Stomach (tissue), 8 donors: ENCODE measurements at regions not wholly inside any gene's neighbourhood (a gene's known extent, or its start where the extent isn't known, plus 50 kb on each side); places are given as distances from the start of the nearest gene placed in this dataset.

ENCODE experiments used
- DNase-seq, 2 donors: peaks; one replicate each; pipeline versions ENCODE4 v3.0.0 to v3.0.0-alpha.2; 2013 to 2019
- H3K27ac ChIP-seq, 5 donors: fragments of 200-600 bp in 4 of 5; sonication (generic) in 4 of 5; one replicate each; pipeline ENCODE4 v1.5.1; 2013 to 2019; ENCODE audit warnings: mild to moderate bottlenecking in 1 of 5, moderate library complexity in 1 of 5
- H3K27me3 ChIP-seq, 3 donors: fragments of 200-600 bp; sonication (generic); one replicate each; pipeline ENCODE4 v1.5.1; 2017 to 2019; ENCODE audit warnings: mixed run types in 1 of 3
- H3K36me3 ChIP-seq, 4 donors: fragments of 200-600 bp; sonication (generic); 1 replicate in 3 of 4; 2 replicates in 1 of 4; pipeline ENCODE4 v1.5.1; 2016 to 2019
- H3K4me1 ChIP-seq, 4 donors: fragments of 200-600 bp; sonication (generic); one replicate each; pipeline ENCODE4 v1.5.1; 2016 to 2019
- H3K4me3 ChIP-seq, 4 donors: fragments of 200-600 bp; sonication (generic) in 3 of 4; one replicate each; pipeline ENCODE4 v1.5.1; 2016 to 2019; ENCODE audit warnings: mild to moderate bottlenecking in 1 of 4
- H3K9me3 ChIP-seq, 4 donors: fragments of 200-600 bp; sonication (generic); one replicate each; pipeline ENCODE4 v1.5.1; 2016 to 2019
- EP300 ChIP-seq: sonication (generic); formaldehyde crosslinking; IDR thresholded peaks from one replicate; pipeline ENCODE4 v1.6.1; 2017; ENCODE audit warnings: antibody characterized with exemption
- POLR2A ChIP-seq, 4 donors: fragments of 450-650 bp; IDR thresholded peaks; one replicate each; pipeline ENCODE4 v1.6.1; 2016; ENCODE audit warnings: antibody characterized with exemption in 4 of 4, control low read depth in 2 of 4, mild to moderate bottlenecking in 1 of 4, moderate library complexity in 1 of 4
- POLR2AphosphoS5 ChIP-seq, 3 donors: sonication (generic); formaldehyde crosslinking; IDR thresholded peaks; one replicate each; pipeline ENCODE4 v1.6.1; 2016; ENCODE audit warnings: antibody characterized with exemption in 3 of 3
- WGBS, 5 donors: extraction: QIAGEN DNeasy Blood & Tissue Kit in 3 of 5; methylation state at CpG; one replicate each; pipeline versions ENCODE4 v1.1.5 to v1.1.7; 2013 to 2018; 5-methylcytosine and 5-hydroxymethylcytosine counted together
- intact Hi-C: fragments of 100-400 bp; cut with DNase I; formaldehyde crosslinking; loops from one replicate; pipeline ENCODE4 v1.15.1; 2023; ENCODE audit warnings: low total_unique reads
- TF ChIP-seq, protein P1 (sequence below), 7 experiments: fragments of 450-650 bp in 4 of 7; fragments of 200-600 bp in 3 of 7; sonication (generic) in 3 of 7; IDR thresholded peaks; one replicate each; pipeline ENCODE4 v1.5.1; 2016 to 2019; ENCODE audit warnings: antibody characterized with exemption in 7 of 7, control low read depth in 2 of 7, mild to moderate bottlenecking in 1 of 7
- donor health status: healthy with polysubstance abuse.
- donor health status: Bipolar disorder and iron deficiency.
- donor health status: healthy.

DNA sequence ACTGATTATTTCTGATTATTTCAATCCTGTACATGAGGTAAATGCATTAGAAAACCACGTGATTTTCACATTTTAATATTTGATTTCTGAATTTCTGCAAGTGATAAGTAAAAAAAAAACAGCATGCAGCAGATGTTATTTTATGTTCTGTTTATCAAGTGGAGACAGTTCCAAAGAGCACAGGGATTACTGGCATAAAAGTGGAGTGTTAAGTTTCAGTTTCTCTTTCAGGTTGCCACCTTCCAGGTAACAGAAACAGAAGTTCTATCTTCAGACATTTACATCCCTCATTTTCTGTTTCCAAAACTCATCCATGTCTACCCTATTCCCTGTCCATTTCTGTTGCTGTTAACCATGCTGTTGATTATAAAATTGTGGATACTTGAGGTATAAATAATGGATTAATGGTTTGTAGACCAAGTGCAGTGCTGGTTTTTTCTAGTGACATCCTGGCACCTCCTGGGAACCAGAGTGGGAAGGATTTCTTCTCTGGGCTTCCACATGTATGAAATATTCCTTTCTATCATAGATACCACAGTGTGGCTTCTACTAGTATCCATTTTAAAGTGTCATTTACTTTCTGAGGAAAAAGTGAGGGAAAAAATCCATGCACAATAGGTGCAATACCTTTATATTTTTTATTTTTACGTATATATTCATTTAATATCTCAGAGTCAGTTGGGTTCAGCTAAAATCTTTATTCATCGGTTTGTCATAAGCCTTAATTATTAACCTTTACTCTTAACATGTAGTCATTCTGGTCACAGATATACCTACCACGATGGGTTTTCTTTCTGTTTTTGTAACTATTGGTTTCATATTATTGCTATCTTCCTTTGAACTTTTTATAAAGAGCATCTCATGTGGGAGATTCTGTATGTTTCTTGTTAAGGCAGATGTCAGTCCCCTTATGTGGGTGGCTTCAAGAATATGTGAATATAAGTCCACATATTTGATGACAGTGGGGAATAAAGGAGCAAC lies 1010.0 kb downstream of the SQOR start:
- H3K36me3 ChIP-seq = no peaks in the 10 kb centered on the region
- no peak overlapping the region for H3K27ac ChIP-seq
- no peaks in the 10 kb centered on the region for H3K9me3 ChIP-seq
- 66 to 78% (median 69%) methylated on average over 4 of the region's 4 CpGs for WGBS, 5 donors
- TF ChIP-seq POLR2AphosphoS5 (IDR thresholded peaks at IDR 0.05) (no peak), EP300 (no peak), POLR2A (IDR thresholded peaks at IDR 0.05) (no peak)
- TF ChIP-seq, protein P1, sequence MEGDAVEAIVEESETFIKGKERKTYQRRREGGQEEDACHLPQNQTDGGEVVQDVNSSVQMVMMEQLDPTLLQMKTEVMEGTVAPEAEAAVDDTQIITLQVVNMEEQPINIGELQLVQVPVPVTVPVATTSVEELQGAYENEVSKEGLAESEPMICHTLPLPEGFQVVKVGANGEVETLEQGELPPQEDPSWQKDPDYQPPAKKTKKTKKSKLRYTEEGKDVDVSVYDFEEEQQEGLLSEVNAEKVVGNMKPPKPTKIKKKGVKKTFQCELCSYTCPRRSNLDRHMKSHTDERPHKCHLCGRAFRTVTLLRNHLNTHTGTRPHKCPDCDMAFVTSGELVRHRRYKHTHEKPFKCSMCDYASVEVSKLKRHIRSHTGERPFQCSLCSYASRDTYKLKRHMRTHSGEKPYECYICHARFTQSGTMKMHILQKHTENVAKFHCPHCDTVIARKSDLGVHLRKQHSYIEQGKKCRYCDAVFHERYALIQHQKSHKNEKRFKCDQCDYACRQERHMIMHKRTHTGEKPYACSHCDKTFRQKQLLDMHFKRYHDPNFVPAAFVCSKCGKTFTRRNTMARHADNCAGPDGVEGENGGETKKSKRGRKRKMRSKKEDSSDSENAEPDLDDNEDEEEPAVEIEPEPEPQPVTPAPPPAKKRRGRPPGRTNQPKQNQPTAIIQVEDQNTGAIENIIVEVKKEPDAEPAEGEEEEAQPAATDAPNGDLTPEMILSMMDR (IDR thresholded peaks at IDR 0.05) = no peak
- no peaks in the 10 kb centered on the region for H3K4me1 ChIP-seq
- H3K4me3 ChIP-seq = no peak overlapping the region
- H3K27me3 ChIP-seq = no peaks in the 10 kb centered on the region
- DNase-seq = peak in 1 of 2 donors; percentile 18
- intact Hi-C loops = no loop called here

DNA sequence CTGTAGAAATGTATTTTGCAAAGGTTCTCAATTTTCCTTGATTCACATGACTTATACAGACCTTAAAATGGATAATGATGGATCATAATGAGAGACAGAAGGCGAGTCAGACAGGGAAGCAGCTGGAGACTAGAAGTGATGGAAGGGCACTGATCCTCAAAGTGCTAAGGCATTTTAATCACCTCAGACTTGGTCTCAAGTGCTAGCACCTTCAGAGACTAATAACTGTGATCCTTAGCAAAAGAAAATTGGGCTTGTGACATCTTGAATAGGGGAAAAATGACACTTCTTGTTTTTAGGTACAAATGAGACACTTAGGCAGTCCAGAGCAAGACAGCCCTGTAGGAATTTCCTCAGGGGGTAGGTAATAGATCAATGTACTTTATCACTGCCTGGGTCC lies 1011.7 kb downstream of the SQOR start:
- DNase-seq = no peak
- Histone ChIP-seq H3K4me3 (no peak overlapping the region), H3K27ac (no peak overlapping the region), H3K36me3 (no peaks in the 10 kb centered on the region), H3K9me3 (no peaks in the 10 kb centered on the region), H3K4me1 (no peaks in the 10 kb centered on the region), H3K27me3 (no peaks in the 10 kb centered on the region)
- WGBS, 5 donors = 50 to 89% (median 76%) methylated on average over 1 of the region's 1 CpG
- intact Hi-C loops = no loop called here
- no peak for TF ChIP-seq POLR2A (IDR thresholded peaks at IDR 0.05)
- TF ChIP-seq POLR2AphosphoS5 (IDR thresholded peaks at IDR 0.05) = no peak
- TF ChIP-seq, protein P1 (IDR thresholded peaks at IDR 0.05) = no peak

DNA sequence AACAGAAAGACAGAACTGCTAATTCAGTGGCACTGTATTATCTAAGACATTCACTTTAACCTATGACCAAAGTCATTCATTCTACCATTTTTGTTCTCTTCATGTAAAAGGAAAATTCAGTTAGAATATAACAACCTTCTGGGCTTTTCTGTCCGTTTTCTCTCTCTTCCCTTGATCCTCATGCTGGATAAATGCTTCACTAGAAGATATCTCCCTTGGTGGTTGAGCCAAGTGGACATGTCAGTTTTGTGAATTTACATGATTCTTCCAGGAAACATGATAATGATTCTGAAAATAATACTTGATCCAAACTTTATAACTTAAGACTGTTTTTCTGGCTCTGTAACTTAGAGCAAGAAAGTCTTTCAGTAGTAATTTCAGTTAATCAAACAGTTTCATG lies 1012.2 kb downstream of the SQOR start:
- DNase-seq = no peak
- intact Hi-C loops = no loop called here
- no peak overlapping the region for H3K27ac ChIP-seq
- H3K4me1 ChIP-seq = no peaks in the 10 kb centered on the region
- H3K4me3 ChIP-seq = no peak overlapping the region
- TF ChIP-seq POLR2A (IDR thresholded peaks at IDR 0.05) (no peak), EP300 (no peak), POLR2AphosphoS5 (IDR thresholded peaks at IDR 0.05) (no peak)
- TF ChIP-seq, protein P1 (IDR thresholded peaks at IDR 0.05) = no peak
- no peaks in the 10 kb centered on the region for H3K9me3 ChIP-seq
- 41 to 61% (median 44%) methylated on average over 1 of the region's 1 CpG for WGBS, 5 donors
- H3K36me3 ChIP-seq = no peaks in the 10 kb centered on the region
- no peaks in the 10 kb centered on the region for H3K27me3 ChIP-seq

DNA sequence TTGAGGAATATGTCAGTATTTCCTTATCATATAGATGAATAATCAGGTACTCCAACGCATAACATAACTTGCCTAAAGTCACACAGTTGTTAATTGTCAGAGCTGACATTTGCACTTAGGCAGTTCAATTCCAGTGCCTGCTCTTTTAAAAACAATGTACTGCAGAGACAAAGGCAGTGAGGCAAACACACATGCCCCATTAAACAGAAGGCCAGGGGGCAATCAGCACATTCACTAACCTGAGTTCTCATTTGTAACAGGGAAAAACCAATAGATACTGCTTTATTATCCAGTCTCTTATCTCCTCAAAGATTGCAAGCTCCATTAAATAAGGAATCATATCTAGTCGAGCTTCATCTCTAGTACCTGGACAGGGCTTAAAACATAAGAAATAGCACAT lies 1017.4 kb downstream of the SQOR start:
- intact Hi-C loops = no loop called here
- 28 to 45% (median 40%) methylated on average over 2 of the region's 2 CpGs for WGBS, 5 donors
- H3K27ac ChIP-seq = no peak overlapping the region
- no peaks in the 10 kb centered on the region for H3K27me3 ChIP-seq
- no peak overlapping the region for H3K4me3 ChIP-seq
- DNase-seq = no peak
- H3K4me1 ChIP-seq = no peaks in the 10 kb centered on the region
- TF ChIP-seq, protein P1 (IDR thresholded peaks at IDR 0.05) = no peak
- no peak for TF ChIP-seq POLR2A (IDR thresholded peaks at IDR 0.05)
- TF ChIP-seq POLR2AphosphoS5 (IDR thresholded peaks at IDR 0.05) = no peak
- no peak for TF ChIP-seq EP300
- no peaks in the 10 kb centered on the region for H3K9me3 ChIP-seq
- H3K36me3 ChIP-seq = no peaks in the 10 kb centered on the region
